Dermis blood vessel endothelial cell (primary cell): ENCODE measurements at regions not wholly inside any gene's neighbourhood (a gene's known extent, or its start where the extent isn't known, plus 50 kb on each side); places are given as distances from the start of the nearest gene placed in this dataset.

Source experiments
- DNase-seq: peaks from one replicate; pipeline ENCODE4 v3.0.0; 2010

DNA sequence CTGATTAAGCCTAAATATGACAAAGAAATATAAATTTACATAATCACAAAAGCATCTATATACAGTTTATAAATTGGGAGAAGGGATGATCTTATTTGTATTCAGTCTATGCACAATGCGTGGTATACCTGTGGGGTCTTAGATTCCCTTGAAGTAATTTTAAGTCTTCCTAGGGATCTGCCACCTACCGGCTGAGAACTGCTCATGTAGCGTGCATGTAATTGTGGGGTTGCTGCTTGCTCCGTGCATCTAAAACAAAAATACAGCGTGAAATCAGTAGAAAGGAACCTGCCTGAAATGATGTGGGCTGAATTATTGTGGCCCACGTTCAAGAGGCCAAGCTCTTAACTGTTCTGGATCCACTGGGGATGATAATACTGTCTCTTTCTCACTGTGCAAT lies 187.3 kb downstream of the MBOAT1 start:
- no peak for DNase-seq

DNA sequence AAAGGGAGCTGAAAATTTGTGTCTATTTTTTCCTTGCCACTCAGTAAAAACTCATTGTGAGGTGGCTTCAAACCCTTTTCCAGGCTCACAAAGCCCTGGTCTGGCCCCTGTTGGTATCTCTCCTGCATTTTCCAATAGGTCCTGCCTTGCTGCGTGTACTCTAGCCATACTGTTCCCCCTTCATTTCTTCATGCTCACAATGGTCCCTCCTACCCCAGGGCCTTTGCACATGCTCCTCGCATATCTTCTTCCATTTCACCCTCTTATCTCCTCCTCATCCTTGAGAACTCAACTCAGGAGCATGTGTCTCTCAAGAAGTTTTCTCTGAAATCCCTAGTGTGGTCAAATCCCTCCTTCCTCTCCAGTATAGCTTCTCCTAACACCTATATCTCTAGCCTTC lies 186.6 kb downstream of the MBOAT1 start:
- no peak for DNase-seq

DNA sequence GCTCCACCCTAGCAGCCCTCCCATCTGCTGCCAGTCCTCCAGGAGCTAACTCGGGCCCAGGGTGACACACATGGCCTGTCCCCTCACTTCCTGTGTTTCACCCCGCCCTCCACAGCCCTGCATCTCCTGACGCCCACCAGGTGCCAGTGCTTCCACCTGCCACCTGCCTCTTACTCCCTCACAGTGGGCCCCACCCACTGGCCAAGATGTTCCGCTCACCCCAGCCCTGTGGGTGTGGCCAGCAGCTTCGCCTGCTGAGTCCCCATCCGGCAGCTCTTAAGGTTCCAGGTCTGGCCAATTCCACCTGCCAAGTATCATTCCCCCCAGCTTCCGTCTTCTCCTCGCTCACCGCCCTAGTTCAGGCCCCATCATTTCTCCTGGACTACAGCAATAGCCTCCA lies 184.1 kb downstream of the MBOAT1 start:
- DNase-seq, result no peak

DNA sequence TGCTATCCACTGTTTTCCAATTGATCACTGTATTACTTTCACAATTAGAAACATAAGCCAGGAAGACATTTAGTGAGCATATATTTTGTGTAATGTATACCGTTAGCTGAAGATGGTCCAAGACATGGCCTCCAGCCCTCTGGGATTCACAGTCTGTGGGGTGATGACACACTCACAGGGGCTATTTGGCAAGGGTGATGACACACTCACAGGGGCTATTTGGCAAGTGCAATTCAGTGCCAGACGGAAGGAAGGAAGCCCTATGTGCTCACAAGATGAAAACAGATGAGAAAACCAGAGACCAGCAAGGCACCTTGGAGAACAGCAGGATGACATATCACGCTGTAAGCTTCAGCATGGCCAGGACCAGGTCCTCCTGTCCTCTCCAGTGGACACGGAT lies 183.7 kb downstream of the MBOAT1 start:
- DNase-seq, result no peak

DNA sequence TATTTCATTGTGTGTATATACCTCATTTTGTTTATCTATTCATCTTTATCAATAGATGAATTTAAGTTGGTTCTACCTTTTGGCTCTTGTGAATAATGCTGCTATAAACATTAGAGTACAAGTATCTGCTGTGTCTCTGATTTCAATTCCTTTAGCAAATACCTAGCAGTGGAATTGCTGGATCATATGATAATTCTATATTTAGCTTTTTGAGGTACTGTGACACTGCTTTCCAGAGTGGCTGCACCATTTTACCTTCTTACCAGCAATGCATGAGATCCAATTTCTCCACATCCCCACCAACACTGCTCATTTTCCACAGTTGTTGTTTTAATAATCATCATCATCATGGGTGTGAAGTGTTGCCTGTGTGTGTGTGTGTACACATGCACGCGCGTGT lies 182.3 kb downstream of the MBOAT1 start:
- DNase-seq, result no peak

DNA sequence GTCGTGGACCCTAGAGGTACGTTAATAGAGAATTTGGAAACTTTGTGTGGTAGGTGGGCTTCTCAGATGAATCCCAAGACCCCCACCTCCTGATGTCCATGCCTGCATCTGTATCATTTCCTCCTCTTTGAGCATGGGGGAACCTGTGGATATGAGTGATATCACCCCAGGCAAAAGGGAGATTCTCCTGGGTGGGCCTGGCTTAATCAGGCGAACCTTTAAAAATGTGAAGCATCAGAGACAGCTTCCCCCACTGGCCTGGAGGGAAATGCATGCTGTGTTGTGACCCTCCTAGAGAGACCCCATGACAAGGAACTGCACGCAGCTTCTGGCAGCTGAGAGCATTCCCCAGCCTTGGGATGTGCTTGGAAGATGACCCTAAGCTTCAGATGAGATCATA lies 180.9 kb downstream of the MBOAT1 start:
- no peak for DNase-seq

DNA sequence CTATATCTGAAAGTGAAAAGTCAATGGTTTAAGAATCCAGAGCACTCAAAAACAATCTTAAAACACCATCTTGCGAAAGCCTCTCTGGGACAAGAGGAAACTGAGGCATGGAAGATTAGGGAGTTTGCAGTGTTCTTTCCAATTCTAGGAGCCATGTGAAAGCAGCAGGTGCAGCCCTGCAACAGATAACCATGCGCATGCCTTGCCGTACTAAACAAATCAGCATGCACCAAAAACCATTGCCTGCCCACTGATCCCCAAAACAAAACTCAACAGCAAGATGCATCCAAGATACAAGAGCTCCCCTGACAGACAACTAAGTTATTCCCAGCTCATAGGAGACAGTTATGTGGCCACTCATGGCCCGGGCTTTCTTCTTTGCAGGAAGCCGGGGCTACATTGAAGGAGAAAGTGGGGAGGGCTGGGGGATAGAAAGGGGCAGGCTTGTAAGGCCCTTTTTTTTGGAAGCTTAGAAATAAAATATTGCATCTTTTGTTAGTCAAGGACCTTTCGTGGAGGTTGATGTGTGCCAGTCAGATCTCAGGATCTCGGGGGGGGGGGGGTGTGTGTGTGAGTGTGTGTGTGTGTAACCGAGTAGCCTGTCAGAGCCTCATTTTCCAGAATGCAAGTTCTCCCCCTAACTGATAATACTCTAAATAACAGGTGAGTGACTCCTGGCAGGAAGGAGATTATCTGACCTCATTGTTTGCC lies 178.4 kb downstream of the MBOAT1 start:
- no peak for DNase-seq

DNA sequence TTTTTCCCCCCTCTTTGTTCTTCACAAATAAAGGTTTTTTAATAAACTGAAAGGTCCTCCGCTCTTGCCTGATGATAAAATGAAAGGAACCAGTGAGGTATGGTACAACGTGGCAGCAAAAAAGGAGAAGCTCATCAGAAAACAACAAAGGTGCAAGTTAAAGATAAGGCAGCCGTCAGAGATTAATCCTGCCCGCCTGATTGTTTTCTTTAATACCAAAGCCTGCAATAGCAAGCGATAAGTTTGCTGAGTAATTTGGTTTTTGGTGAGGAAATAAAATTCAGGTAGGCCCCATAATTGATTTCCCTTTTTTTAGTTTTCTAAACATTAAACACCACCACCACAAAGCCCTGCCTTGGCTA lies 177.9 kb downstream of the MBOAT1 start:
- DNase-seq, result no peak

DNA sequence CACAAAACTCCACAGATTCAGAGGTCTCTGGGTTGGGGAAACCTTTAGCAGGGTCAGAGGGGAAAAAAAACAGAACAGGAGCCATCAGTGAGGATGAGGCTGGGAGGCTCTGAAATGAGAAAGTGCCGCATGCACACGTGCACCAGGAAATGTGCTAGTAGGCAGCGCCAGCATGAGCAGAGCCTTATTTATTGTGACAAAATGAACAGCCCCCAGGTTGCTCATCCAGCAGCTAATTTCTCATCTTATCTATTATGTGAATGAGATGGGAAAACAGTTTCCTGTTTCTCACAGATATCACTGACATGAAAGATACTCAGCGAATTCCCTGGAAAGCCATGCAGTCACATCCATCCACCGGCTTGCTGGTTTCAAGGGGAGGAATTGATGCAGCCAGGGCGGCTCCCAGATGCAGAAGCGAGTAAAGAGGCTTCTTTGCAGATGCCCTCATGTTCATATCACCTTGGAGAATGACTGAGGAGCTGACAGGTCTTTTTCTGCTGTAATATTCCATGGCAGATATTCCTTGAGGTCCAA lies 176.1 kb downstream of the MBOAT1 start:
- DNase-seq, result no peak

DNA sequence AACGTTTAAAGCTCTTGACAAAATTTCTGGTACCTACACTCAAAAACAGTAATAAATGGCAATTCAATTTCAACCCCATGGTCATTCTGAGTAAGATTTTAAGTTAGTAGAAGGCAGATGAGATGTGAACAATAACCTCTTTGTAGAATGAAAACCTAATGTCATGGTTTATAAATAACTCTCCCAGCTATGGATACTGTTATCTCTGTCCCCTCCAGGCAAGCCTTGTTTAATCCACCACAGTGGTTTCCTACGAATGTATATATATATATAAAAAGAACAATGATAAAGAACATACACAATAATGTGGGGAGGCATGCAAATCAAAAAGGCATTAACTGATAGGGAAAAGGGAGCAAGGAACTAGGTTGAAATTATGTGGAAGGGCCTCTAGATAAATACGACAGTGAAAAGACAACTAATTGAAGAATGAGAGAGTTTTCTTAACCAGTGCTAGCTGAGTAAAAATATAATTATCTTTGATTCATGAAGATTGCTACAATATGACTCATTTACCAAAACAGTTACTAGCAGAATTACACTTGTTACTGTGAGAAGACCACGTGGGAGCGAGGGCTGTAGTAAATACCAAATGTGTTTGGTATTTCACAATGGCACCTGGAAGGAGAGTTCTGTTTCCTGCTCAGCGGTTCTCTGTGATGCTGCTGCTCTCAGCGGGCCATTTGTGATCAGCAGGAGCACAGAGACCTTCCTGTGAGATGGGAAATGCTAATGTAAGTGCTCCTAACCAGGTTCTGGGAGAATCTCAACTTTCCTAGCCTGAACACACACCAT lies 173.7 kb downstream of the MBOAT1 start:
- no peak for DNase-seq

DNA sequence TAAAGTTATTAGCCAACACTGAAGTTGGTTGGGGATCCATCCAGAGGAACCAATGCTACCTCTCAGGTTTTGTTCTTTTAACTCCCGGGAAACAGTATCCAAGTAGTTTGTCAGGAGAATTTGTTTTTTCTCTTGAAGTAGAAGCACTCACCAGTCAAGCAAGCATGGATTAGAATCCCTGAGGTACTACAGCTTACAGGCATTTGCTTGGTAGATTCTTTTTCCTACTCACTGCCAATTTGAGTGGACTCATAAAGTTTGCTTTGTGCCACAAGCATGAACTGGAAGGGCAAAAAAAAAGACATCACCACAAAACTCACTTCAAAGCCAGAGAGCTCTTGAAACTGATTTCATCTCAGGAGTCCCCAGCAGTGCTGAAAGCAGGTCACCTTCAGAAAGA lies 167.4 kb downstream of the MBOAT1 start:
- DNase-seq, result no peak
